H1 (cell line): ENCODE measurements at regions not wholly inside any gene's neighbourhood (a gene's known extent, or its start where the extent isn't known, plus 50 kb on each side); places are given as distances from the start of the nearest gene placed in this dataset.

Experiments used
- CTCF ChIA-PET: fragments of 300-600 bp; sonication (Branson Sonifier 250); formaldehyde crosslinking; loops from one replicate; lab custom pipeline; 2021; ENCODE audit not compliant: partially characterized antibody; lab: Charles Lee
- POLR2A ChIA-PET: fragments of 300-600 bp; sonication (Branson Sonifier 250); formaldehyde crosslinking; loops from one replicate; lab custom pipeline; 2021; ENCODE audit warnings: inconsistent platforms; ENCODE audit not compliant: partially characterized antibody; lab: Charles Lee
- DNase-seq, 2 experiments: peaks; one replicate each; pipeline versions ENCODE4 v3.0.0 to v3.0.0-alpha.2; 2010 to 2022; ENCODE audit warnings: low spot score in 2 of 2, low read depth in 1 of 2, mixed read lengths in 1 of 2
- FAIRE-seq: peaks from 2 replicates; lab custom pipeline; 2011; peaks lifted over from hg19 to GRCh38; lab: Jason Lieb, UNC
- H2AFZ ChIP-seq: 2 replicates; pipeline ENCODE4 v1.8.1; 2012; ENCODE audit warnings: low read length, inconsistent platforms
- H2AK5ac ChIP-seq: 2 replicates; pipeline ENCODE4 v1.6.1; 2013; ENCODE audit warnings: low read depth, low read length
- H2BK120ac ChIP-seq: replicated peaks from 2 replicates; pipeline ENCODE3; 2013; ENCODE audit warnings: low read depth, low read length, inconsistent platforms
- H2BK12ac ChIP-seq: 2 replicates; pipeline ENCODE4 v1.6.1; 2013; ENCODE audit warnings: low read depth, low read length
- H2BK15ac ChIP-seq: 2 replicates; pipeline ENCODE4 v1.6.1; 2013; ENCODE audit warnings: low read length
- H2BK20ac ChIP-seq: 2 replicates; pipeline ENCODE4 v1.6.1; 2013; ENCODE audit warnings: low read length
- H2BK5ac ChIP-seq: 2 replicates; pipeline ENCODE4 v1.6.1; 2013; ENCODE audit warnings: low read depth, low read length
- H3K14ac ChIP-seq: 2 replicates; pipeline ENCODE4 v1.6.1; 2013; ENCODE audit warnings: inconsistent platforms; ENCODE audit not compliant: insufficient read length
- H3K18ac ChIP-seq: 2 replicates; pipeline ENCODE4 v1.6.1; 2013; ENCODE audit warnings: low read length; ENCODE audit errors: extremely low read depth
- H3K23ac ChIP-seq: 2 replicates; pipeline ENCODE4 v1.6.1; 2013; ENCODE audit warnings: inconsistent platforms; ENCODE audit not compliant: insufficient read length
- H3K23me2 ChIP-seq: 2 replicates; pipeline ENCODE4 v1.6.1; 2013; ENCODE audit warnings: low read depth, low read length
- H3K27ac ChIP-seq: 2 replicates; pipeline ENCODE4 v1.6.1; 2011; ENCODE audit warnings: low read depth, low read length, inconsistent platforms
- H3K27me3 ChIP-seq, 4 experiments: replicated peaks in 1 of 4; 1 replicate in 1 of 4; 2 replicates in 3 of 4; pipeline versions ENCODE4 v1.6.1 to v1.8.1; 2011 to 2013; ENCODE audit warnings: low read length in 3 of 4, mild to moderate bottlenecking in 3 of 4, inconsistent platforms in 2 of 4, mixed read lengths in 2 of 4, moderate library complexity in 1 of 4; ENCODE audit not compliant: control insufficient read depth in 3 of 4, insufficient read depth in 3 of 4; ENCODE audit errors: extremely low read depth in 1 of 4
- H3K36me3 ChIP-seq, 4 experiments: 2 replicates each; pipeline versions ENCODE4 v1.6.1 to v1.8.1; 2011 to 2013; ENCODE audit warnings: mild to moderate bottlenecking in 4 of 4, low read length in 3 of 4, moderate library complexity in 2 of 4, control low read depth in 1 of 4, inconsistent platforms in 1 of 4; ENCODE audit not compliant: insufficient read depth in 4 of 4, control insufficient read depth in 2 of 4
- H3K4ac ChIP-seq: replicated peaks from 2 replicates; pipeline ENCODE3; 2013; ENCODE audit warnings: low read length, low read depth, mixed read lengths, inconsistent platforms; ENCODE audit not compliant: insufficient read length
- H3K4me1 ChIP-seq, 4 experiments: replicated peaks in 1 of 4; 1 replicate in 1 of 4; 2 replicates in 3 of 4; pipeline versions ENCODE4 v1.6.1 to v1.8.1; 2011 to 2013; ENCODE audit warnings: low read length in 3 of 4, inconsistent platforms in 2 of 4, mixed read lengths in 1 of 4; ENCODE audit not compliant: insufficient read depth in 4 of 4, control insufficient read depth in 3 of 4
- H3K4me2 ChIP-seq, 2 experiments: 2 replicates each; pipeline versions ENCODE4 v1.6.1 to v1.8.1; 2011 to 2013; ENCODE audit warnings: low read depth in 2 of 2, low read length in 2 of 2, control low read depth in 1 of 2, inconsistent platforms in 1 of 2, mild to moderate bottlenecking in 1 of 2; ENCODE audit not compliant: insufficient read depth in 1 of 2
- H3K4me3 ChIP-seq, 4 experiments: fragments of 200-600, 300-600 bp in 1 of 4; sonication (generic), shearing (Covaris generic), sonication (Bioruptor Twin) in 1 of 4; 2 replicates each; pipeline versions ENCODE4 v1.5.1 to v1.8.1; 2011 to 2016; ENCODE audit warnings: low read length in 4 of 4, low read depth in 3 of 4, control low read depth in 2 of 4, inconsistent platforms in 2 of 4, mild to moderate bottlenecking in 2 of 4, mixed read lengths in 1 of 4, moderate library complexity in 1 of 4; ENCODE audit not compliant: insufficient read depth in 2 of 4; ENCODE audit errors: extremely low read depth in 1 of 4
- H3K56ac ChIP-seq: replicated peaks from 2 replicates; pipeline ENCODE3; 2013; ENCODE audit warnings: low read depth, mild to moderate bottlenecking, mixed read lengths, low read length, inconsistent platforms; ENCODE audit not compliant: insufficient read length
- H3K79me1 ChIP-seq: 2 replicates; pipeline ENCODE4 v1.6.1; 2013; ENCODE audit warnings: low read depth, low read length, control low read depth
- H3K79me2 ChIP-seq, 2 experiments: 2 replicates each; pipeline versions ENCODE4 v1.6.1 to v1.8.1; 2012 to 2013; ENCODE audit warnings: low read length in 2 of 2, mild to moderate bottlenecking in 2 of 2, inconsistent platforms in 1 of 2; ENCODE audit not compliant: insufficient read depth in 2 of 2, control insufficient read depth in 1 of 2
- H3K9ac ChIP-seq, 4 experiments: replicated peaks in 1 of 4; 1 replicate in 1 of 4; 2 replicates in 3 of 4; pipeline versions ENCODE4 v1.6.1 to v1.8.1; 2011 to 2013; ENCODE audit warnings: low read depth in 3 of 4, low read length in 3 of 4, control low read depth in 2 of 4, mild to moderate bottlenecking in 2 of 4, moderate library complexity in 2 of 4, inconsistent platforms in 1 of 4; ENCODE audit errors: extremely low read depth in 1 of 4
- H3K9me3 ChIP-seq, 2 experiments: 2 replicates each; pipeline versions ENCODE4 v1.6.1 to v1.8.1; 2012 to 2013; ENCODE audit warnings: mild to moderate bottlenecking in 2 of 2, moderate library complexity in 2 of 2, control low read depth in 1 of 2, inconsistent platforms in 1 of 2, low read depth in 1 of 2, low read length in 1 of 2, mixed read lengths in 1 of 2; ENCODE audit not compliant: insufficient read depth in 2 of 2
- H4K20me1 ChIP-seq, 2 experiments: replicated peaks in 1 of 2; 2 replicates each; pipeline versions ENCODE3 to v1.8.1; 2011 to 2013; ENCODE audit warnings: inconsistent platforms in 2 of 2, low read length in 2 of 2, mild to moderate bottlenecking in 1 of 2; ENCODE audit not compliant: insufficient read depth in 2 of 2, control insufficient read depth in 1 of 2
- H4K5ac ChIP-seq: 2 replicates; pipeline ENCODE4 v1.6.1; 2013; ENCODE audit warnings: low read length, low read depth, mixed read lengths, inconsistent platforms; ENCODE audit not compliant: insufficient read length
- H4K8ac ChIP-seq: 2 replicates; pipeline ENCODE4 v1.8.0; 2013; ENCODE audit warnings: mild to moderate bottlenecking, moderate library complexity, low read length, inconsistent platforms; ENCODE audit not compliant: insufficient read depth; ENCODE audit errors: extremely low read depth
- H4K91ac ChIP-seq: replicated peaks from 2 replicates; pipeline ENCODE3; 2013; ENCODE audit warnings: low read length, mixed read lengths, inconsistent platforms; ENCODE audit not compliant: insufficient read length
- BRCA1 ChIP-seq: IDR thresholded peaks from 2 replicates; pipeline ENCODE4 v1.6.1; 2012; ENCODE audit warnings: low read depth, low read length, improper control_type of control experiment
- E2F6 ChIP-seq: IDR thresholded peaks from 2 replicates; pipeline ENCODE4 v1.6.1; 2012; ENCODE audit warnings: inconsistent platforms
- PHF8 ChIP-seq: fragments of 200-600 bp; sonication (generic); conservative IDR thresholded peaks from 2 replicates; pipeline ENCODE4 v1.7.1; 2012; ENCODE audit warnings: low read depth, mild to moderate bottlenecking, inconsistent platforms, low read length, moderate library complexity
- POLR2AphosphoS5 ChIP-seq: IDR thresholded peaks from 2 replicates; pipeline ENCODE4 v1.6.1; 2011; ENCODE audit warnings: low read depth, low read length
- SAP30 ChIP-seq: fragments of 300-600 bp; sonication (generic); IDR thresholded peaks from 2 replicates; pipeline ENCODE4 v1.7.1; 2012; ENCODE audit warnings: low read length, moderate library complexity, mild to moderate bottlenecking, inconsistent platforms; ENCODE audit not compliant: insufficient read depth, insufficient replicate concordance
- TCF12 ChIP-seq: IDR thresholded peaks from 2 replicates; pipeline ENCODE4 v1.6.1; 2011; ENCODE audit warnings: low read depth, mild to moderate bottlenecking, low read length
- WGBS, 2 experiments: shearing (Covaris generic) in 1 of 2; methylation state at CpG; one replicate each; pipeline versions ENCODE4 v1.1.6 to v1.1.7; 2013 to 2015; ENCODE audit warnings: low lambda C conversion rate in 2 of 2, mixed read lengths in 2 of 2, inconsistent platforms in 1 of 2, low coverage in 1 of 2, missing lambda C conversion rate in 1 of 2; ENCODE audit not compliant: insufficient replicate concordance in 2 of 2, insufficient coverage in 1 of 2, insufficient read length in 1 of 2; ENCODE audit errors: extremely low coverage in 1 of 2, missing lambda C conversion rate in 1 of 2; 5-methylcytosine and 5-hydroxymethylcytosine counted together
- TF ChIP-seq, protein P1 (sequence below), 3 experiments: IDR thresholded peaks; 1 replicate in 2 of 3; 2 replicates in 1 of 3; pipeline versions ENCODE4 v1.5.1 to v1.6.1; 2011; ENCODE audit warnings: low read length in 3 of 3, mild to moderate bottlenecking in 3 of 3, inconsistent platforms in 2 of 3, low read depth in 1 of 3, moderate library complexity in 1 of 3; ENCODE audit not compliant: insufficient read depth in 1 of 3; ENCODE audit errors: control extremely low read depth in 1 of 3

- H3K4me2 ChIP-seq = no peak overlapping the region
- H4K5ac ChIP-seq = no peak overlapping the region
- no peak overlapping the region for H2BK5ac ChIP-seq
- H2AFZ ChIP-seq = no peak overlapping the region
- no peak overlapping the region for H3K18ac ChIP-seq
- no peak overlapping the region for H3K56ac ChIP-seq
- ChIA-PET POLR2A (no interaction called here), CTCF (no interaction called here)
- H3K79me1 ChIP-seq = no peaks in the 10 kb centered on the region
- no peaks in the 10 kb centered on the region for H3K23me2 ChIP-seq
- H3K9ac ChIP-seq = no peak overlapping the region
- WGBS, 2 experiments = 84% methylated on average over 2 of the region's 2 CpGs; no CpG with 5 or more reads in 1 of the 2 experiments
- no peaks in the 10 kb centered on the region for H3K36me3 ChIP-seq
- H3K27ac ChIP-seq = no peak overlapping the region
- H3K4ac ChIP-seq = no peak overlapping the region
- H2BK12ac ChIP-seq = no peak overlapping the region
- no peaks in the 10 kb centered on the region for H3K9me3 ChIP-seq
- no peaks in the 10 kb centered on the region for H4K20me1 ChIP-seq
- H2BK120ac ChIP-seq = no peak overlapping the region
- no peak overlapping the region for H4K8ac ChIP-seq
- no peak overlapping the region for H3K23ac ChIP-seq
- H3K14ac ChIP-seq = no peak overlapping the region
- no peaks in the 10 kb centered on the region for H3K27me3 ChIP-seq
- no peak overlapping the region for H4K91ac ChIP-seq
- FAIRE-seq (no peak), DNase-seq (no peak)
- H2BK15ac ChIP-seq = no peak overlapping the region
- H3K4me3 ChIP-seq = no peak overlapping the region
- no peak overlapping the region for H2BK20ac ChIP-seq
- no peaks in the 10 kb centered on the region for H3K4me1 ChIP-seq
- no peak overlapping the region for H2AK5ac ChIP-seq
- H3K79me2 ChIP-seq = no peaks in the 10 kb centered on the region
- TF ChIP-seq BRCA1 (no peak), SAP30 (no peak), POLR2AphosphoS5 (no peak), E2F6 (no peak), TCF12 (no peak), PHF8 (no peak)
- TF ChIP-seq, protein P1, sequence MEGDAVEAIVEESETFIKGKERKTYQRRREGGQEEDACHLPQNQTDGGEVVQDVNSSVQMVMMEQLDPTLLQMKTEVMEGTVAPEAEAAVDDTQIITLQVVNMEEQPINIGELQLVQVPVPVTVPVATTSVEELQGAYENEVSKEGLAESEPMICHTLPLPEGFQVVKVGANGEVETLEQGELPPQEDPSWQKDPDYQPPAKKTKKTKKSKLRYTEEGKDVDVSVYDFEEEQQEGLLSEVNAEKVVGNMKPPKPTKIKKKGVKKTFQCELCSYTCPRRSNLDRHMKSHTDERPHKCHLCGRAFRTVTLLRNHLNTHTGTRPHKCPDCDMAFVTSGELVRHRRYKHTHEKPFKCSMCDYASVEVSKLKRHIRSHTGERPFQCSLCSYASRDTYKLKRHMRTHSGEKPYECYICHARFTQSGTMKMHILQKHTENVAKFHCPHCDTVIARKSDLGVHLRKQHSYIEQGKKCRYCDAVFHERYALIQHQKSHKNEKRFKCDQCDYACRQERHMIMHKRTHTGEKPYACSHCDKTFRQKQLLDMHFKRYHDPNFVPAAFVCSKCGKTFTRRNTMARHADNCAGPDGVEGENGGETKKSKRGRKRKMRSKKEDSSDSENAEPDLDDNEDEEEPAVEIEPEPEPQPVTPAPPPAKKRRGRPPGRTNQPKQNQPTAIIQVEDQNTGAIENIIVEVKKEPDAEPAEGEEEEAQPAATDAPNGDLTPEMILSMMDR (IDR thresholded peaks at IDR 0.05; ENCODE audit: control extremely low read depth in 1 of 3, insufficient read depth in 1 of 3, low read depth in 1 of 3, low read length in 3 of 3) = no peak
Observed at GRCh38 chr12:92547906-92548305, 154.9 kb upstream of the PLEKHG7 start.
